ENCODE measurements at regions not wholly inside any gene's neighbourhood (a gene's known extent, or its start where the extent isn't known, plus 50 kb on each side); places are given as distances from the start of the nearest gene placed in this dataset.

DNA sequence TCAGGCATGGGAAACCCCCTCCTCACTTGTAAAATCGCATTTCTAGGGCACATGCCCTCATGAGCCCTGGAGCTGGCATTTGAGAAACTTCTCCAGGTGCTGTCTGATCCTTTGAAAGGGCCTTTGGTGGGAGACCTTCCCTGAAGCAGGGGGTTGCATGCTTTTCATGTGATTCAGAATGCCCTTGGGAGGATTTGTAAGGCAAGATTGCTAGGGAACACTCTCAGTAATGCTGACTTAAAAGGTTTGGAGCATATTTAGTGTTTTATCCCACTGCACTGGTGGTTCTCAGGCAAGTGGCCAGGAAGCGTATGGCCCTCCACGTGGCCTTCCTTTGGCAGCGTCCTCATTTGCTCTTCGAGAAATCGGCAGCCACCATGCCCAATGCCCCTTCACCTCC lies 164.1 kb downstream of the ARRDC4 start:
- H3K27me3 ChIP-seq (ENCODE audit: control insufficient read depth, insufficient read depth, low read length), result no peaks in the 10 kb centered on the region
- no peak overlapping the region for H3K9ac ChIP-seq
- no peaks in the 10 kb centered on the region for H3K79me2 ChIP-seq
- no peak overlapping the region for H3K4me3 ChIP-seq (ENCODE audit: low read depth, low read length)
- no peaks in the 10 kb centered on the region for H3K4me1 ChIP-seq
- H3K4me2 ChIP-seq (ENCODE audit: low read length), result no peak overlapping the region
- TF ChIP-seq, protein P1, sequence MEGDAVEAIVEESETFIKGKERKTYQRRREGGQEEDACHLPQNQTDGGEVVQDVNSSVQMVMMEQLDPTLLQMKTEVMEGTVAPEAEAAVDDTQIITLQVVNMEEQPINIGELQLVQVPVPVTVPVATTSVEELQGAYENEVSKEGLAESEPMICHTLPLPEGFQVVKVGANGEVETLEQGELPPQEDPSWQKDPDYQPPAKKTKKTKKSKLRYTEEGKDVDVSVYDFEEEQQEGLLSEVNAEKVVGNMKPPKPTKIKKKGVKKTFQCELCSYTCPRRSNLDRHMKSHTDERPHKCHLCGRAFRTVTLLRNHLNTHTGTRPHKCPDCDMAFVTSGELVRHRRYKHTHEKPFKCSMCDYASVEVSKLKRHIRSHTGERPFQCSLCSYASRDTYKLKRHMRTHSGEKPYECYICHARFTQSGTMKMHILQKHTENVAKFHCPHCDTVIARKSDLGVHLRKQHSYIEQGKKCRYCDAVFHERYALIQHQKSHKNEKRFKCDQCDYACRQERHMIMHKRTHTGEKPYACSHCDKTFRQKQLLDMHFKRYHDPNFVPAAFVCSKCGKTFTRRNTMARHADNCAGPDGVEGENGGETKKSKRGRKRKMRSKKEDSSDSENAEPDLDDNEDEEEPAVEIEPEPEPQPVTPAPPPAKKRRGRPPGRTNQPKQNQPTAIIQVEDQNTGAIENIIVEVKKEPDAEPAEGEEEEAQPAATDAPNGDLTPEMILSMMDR (IDR thresholded peaks at IDR 0.05), result no peak
- no peaks in the 10 kb centered on the region for H3K36me3 ChIP-seq (ENCODE audit: control insufficient read depth, insufficient read depth, low read length)
- no peak overlapping the region for H2AFZ ChIP-seq
- no peaks in the 10 kb centered on the region for H3K9me3 ChIP-seq (ENCODE audit: control insufficient read depth, low read length)
- H3K27ac ChIP-seq, result no peak overlapping the region

DNA sequence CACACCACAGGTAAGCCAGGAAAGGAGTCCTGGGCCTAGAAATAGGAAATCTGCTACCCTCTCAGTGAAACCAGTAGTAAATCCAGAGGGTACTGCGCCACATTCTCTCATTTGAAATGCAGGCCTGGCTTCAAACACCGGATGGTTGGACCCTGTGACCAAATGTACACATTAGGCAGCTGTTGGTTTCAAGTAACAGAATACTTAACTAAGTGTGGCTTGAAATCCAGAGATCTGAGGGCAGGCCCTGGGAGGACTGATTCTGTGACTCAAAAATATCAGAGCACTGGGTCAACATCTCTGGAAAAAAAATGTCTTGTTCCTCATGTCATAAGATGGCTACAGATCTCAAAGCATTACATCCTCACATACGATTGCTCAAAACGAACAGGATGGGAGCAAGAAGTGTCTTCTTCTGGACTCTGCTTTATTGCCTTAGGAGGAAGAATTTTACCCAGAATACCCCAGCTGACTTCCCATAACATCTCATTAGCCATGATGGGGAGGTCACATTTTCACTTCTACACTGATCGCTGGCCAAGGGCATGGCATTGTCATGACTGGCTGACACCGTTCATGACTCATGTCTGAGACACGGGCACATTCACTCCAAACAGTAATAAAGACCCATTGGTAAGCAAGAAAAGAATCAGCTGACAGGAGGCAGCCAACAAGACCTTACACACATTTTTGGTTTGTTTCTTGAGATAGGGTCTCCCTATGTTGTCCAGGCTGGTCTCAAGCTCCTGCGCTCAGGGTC lies 166.0 kb downstream of the ARRDC4 start:
- Histone ChIP-seq H3K4me3 (ENCODE audit: low read depth, low read length) (no peak overlapping the region), H3K9ac (no peak overlapping the region), H3K36me3 (ENCODE audit: control insufficient read depth, insufficient read depth, low read length) (no peaks in the 10 kb centered on the region), H3K27me3 (ENCODE audit: control insufficient read depth, insufficient read depth, low read length) (no peaks in the 10 kb centered on the region), H3K79me2 (no peaks in the 10 kb centered on the region), H3K4me1 (no peaks in the 10 kb centered on the region), H2AFZ (no peak overlapping the region), H3K27ac (no peak overlapping the region), H3K4me2 (ENCODE audit: low read length) (no peak overlapping the region), H3K9me3 (ENCODE audit: control insufficient read depth, low read length) (no peaks in the 10 kb centered on the region)
- TF ChIP-seq, protein P1 (IDR thresholded peaks at IDR 0.05), result no peak

DNA sequence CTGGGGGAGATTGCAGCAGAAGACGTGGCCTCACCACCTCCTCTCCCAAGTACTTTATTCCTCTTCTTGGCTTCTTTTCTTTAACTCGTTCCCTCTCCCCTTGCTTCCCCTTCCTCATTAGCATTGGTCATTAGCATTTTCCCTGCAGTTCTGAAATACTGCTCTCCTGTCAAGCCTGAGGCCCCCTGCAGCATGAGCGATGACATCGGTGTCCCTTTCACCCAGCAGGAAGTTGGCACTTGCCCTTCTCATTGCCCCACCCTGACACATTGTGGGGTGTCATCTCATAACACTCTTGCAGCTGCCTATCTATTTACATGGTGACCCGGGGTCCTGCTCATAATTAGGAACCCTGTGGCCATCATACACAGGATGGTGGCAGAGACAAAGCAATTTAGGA lies 167.1 kb downstream of the ARRDC4 start:
- no peak overlapping the region for H2AFZ ChIP-seq
- no peaks in the 10 kb centered on the region for H3K9me3 ChIP-seq (ENCODE audit: control insufficient read depth, low read length)
- no peaks in the 10 kb centered on the region for H3K4me1 ChIP-seq
- H3K4me3 ChIP-seq (ENCODE audit: low read depth, low read length), result no peak overlapping the region
- no peaks in the 10 kb centered on the region for H3K79me2 ChIP-seq
- TF ChIP-seq, protein P1 (IDR thresholded peaks at IDR 0.05), result no peak
- H3K27ac ChIP-seq, result no peak overlapping the region
- no peak overlapping the region for H3K4me2 ChIP-seq (ENCODE audit: low read length)
- no peak overlapping the region for H3K9ac ChIP-seq
- H3K27me3 ChIP-seq (ENCODE audit: control insufficient read depth, insufficient read depth, low read length), result no peaks in the 10 kb centered on the region
- H3K36me3 ChIP-seq (ENCODE audit: control insufficient read depth, insufficient read depth, low read length), result no peaks in the 10 kb centered on the region

DNA sequence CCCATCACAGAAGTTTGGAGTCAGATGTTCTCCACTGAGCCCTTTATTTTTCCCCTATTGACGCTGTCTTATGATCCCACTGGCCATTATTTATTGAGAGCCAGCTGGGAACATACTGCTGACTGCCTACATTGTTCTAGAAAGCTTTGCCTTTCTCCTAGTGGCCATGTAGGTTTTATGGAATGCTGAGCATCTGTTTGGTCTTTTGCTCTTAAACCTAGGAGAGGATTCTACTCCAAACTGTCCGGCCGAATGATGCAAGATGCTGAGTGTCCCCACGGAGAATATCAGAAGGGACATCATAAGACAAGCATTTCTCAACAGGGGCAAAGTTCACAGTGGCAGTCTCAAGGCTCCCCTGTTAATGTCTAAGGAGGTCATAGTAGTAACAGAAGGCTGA lies 171.4 kb downstream of the ARRDC4 start:
- Histone ChIP-seq H2AFZ (no peak overlapping the region), H3K79me2 (no peaks in the 10 kb centered on the region), H3K27me3 (ENCODE audit: control insufficient read depth, insufficient read depth, low read length) (no peaks in the 10 kb centered on the region), H3K4me2 (ENCODE audit: low read length) (no peak overlapping the region), H3K9ac (no peak overlapping the region), H3K36me3 (ENCODE audit: control insufficient read depth, insufficient read depth, low read length) (no peaks in the 10 kb centered on the region), H3K27ac (no peak overlapping the region), H3K4me3 (ENCODE audit: low read depth, low read length) (no peak overlapping the region), H3K4me1 (no peaks in the 10 kb centered on the region), H3K9me3 (ENCODE audit: control insufficient read depth, low read length) (no peaks in the 10 kb centered on the region)
- TF ChIP-seq, protein P1 (IDR thresholded peaks at IDR 0.05), result no peak

DNA sequence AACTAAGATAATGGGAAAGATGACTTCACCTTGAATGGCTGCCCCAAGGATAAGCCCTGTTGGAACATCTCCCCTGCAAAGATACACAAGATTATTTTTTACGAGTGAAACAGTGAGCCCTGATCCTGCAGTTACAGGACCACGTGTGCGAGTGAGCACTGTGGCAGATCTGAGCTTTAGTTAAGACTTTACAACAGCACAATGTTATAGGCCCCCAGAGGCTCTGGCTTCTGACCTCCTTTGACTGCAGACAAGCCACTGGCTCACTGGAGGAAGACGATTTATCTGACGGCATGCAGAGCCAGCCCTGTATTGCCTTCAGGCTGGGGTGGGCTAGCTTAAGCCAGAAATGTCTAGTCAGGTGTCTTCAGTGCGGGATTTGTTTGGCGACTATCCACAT lies 174.4 kb downstream of the ARRDC4 start:
- no peak overlapping the region for H3K4me2 ChIP-seq (ENCODE audit: low read length)
- no peaks in the 10 kb centered on the region for H3K4me1 ChIP-seq
- H3K9ac ChIP-seq, result no peak overlapping the region
- no peaks in the 10 kb centered on the region for H3K36me3 ChIP-seq (ENCODE audit: control insufficient read depth, insufficient read depth, low read length)
- H3K27ac ChIP-seq, result no peak overlapping the region
- no peaks in the 10 kb centered on the region for H3K27me3 ChIP-seq (ENCODE audit: control insufficient read depth, insufficient read depth, low read length)
- no peaks in the 10 kb centered on the region for H3K79me2 ChIP-seq
- H3K4me3 ChIP-seq (ENCODE audit: low read depth, low read length), result no peak overlapping the region
- TF ChIP-seq, protein P1 (IDR thresholded peaks at IDR 0.05), result no peak
- H2AFZ ChIP-seq, result no peak overlapping the region
- H3K9me3 ChIP-seq (ENCODE audit: control insufficient read depth, low read length), result no peaks in the 10 kb centered on the region

Measured in parathyroid adenoma (tissue), 2 donors.